Femur (tissue), 1 donor: ENCODE measurements at regions not wholly inside any gene's neighbourhood (a gene's known extent, or its start where the extent isn't known, plus 50 kb on each side); places are given as distances from the start of the nearest gene placed in this dataset.

Experiments
- DNase-seq: peaks from one replicate; pipeline ENCODE4 v3.0.0-alpha.2; 2017

DNA sequence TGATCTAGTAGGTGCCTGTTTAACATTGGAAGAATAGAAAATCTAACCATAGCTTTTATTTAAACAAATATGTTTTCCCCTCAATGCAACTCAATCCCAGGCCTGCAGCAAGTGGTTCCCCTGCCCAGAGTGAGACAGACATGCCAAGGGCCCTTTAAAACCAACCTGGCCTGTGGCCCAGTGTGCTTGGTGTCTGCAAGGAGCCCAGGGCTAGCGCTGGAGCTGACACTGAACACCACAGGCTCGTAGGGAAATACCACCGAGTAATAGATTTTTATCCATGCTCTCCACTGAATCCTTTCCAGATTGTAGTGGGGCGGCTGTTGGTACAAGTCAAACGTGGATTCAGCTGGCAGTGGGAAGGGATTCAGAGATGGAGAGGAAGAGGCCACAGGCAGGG is 95.6 kb upstream of the NRXN3 start:
- peak; percentile 53 for DNase-seq

DNA sequence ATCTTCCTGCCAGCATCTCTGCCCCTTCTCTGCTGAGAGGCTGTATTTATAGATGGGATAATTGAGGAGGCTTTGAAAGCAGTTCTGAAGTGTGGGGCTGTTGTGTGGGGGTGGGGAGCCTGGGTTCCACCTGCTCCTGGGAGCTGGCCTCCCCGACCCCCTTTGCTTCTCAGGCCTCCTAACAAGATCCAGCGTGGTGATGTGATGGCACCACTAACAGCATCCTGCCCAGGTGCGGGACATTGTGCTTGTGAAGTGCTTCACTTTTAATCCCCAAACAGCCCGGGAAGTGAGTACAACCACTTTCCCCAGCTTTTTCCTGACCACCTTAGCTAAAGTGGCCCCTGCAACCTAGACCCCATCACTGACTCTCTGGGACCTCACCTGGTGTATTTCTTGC is 95.1 kb upstream of the NRXN3 start:
- DNase-seq = no peak

DNA sequence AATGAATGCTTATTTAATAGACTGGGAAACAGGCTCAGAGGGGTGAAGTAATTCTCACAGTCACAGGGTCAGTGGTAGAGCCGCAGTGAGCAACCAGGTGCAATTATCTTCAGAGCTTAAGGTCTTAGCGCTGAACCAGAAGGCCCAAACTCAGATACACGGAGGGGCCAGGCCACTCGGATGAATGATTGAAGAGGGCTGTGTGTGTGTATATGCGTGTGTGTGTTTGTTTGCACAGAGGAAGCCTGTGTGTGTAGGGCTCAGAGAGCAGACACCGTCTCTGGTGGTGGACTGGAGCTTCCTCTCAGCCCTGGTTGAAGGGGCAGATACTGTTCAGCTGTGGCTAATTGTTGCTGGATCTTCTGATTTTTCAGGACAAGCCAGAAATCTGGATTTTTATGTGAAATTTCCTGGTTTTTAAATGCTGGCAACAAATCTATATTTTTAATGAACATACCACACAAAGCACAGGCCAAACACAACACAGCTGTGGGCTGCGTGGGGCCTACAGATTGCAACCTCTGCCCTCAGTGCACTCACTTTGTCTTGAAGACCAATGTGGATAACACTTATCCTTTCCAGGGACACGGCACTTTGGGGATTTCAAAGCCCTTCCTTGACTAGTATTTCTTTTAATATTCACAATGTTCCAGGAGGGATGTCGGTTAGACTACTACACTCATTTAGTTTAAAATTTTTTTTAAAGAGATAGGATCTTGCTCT is 94.5 kb upstream of the NRXN3 start:
- no peak for DNase-seq

GRCh38 chr14:78081245-78081644 is 88.9 kb upstream of the NRXN3 start:
- DNase-seq = no peak

- DNase-seq = no peak
These were observed 86.3 kb upstream of the NRXN3 start for GRCh38 chr14:78083837-78084236.

- no peak for DNase-seq
These were observed 83.8 kb upstream of the NRXN3 start for GRCh38 chr14:78086342-78086741.

GRCh38 chr14:78088916-78089315 is 81.3 kb upstream of the NRXN3 start:
- DNase-seq = peak; percentile 21

GRCh38 chr14:78090864-78091263 is 79.3 kb upstream of the NRXN3 start:
- no peak for DNase-seq

GRCh38 chr14:78091361-78091760 is 78.8 kb upstream of the NRXN3 start:
- no peak for DNase-seq

- DNase-seq = no peak
These were observed 78.1 kb upstream of the NRXN3 start for GRCh38 chr14:78092040-78092439.

DNA sequence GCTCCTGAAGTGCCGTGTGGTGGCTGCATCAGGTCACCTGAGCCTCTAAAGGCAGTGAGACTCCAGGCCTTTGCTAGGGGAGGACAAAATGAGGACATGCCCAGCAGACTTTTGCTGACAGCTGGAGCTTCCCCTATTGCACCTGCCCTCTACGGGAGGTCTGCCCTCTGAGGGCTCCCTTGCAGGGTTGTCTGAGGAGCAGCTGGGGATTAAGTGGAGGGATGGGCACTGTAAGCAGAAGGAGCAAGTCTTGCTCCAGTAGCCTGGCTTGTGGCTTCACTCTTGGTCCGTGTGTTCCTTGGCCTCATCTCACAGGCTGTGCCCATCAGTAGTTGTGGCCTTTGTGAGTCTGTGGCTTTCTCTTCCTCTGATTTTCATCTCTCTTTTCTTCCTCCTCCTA is 66.9 kb upstream of the NRXN3 start:
- DNase-seq = no peak

- DNase-seq = no peak
These were observed 66.0 kb upstream of the NRXN3 start for GRCh38 chr14:78104160-78104559.

DNA sequence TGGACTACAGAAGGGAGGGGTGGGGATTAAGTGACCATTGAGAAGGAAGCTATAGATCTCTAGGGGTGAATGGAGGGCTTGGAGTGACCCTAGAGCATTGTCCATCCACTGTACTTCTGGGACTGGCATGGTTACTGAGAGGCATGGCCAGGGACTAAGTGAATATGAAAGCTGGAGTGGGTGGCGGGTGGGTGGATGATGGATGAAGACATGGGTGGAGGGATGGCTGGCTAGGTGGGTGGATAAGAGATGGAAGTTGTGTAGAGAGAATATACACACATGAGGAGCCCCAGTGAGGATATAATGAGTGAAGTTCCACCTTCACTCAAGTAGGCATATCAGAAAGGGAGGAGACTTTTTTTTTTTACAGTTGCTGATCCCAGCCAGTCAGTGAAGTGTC is 65.5 kb upstream of the NRXN3 start:
- DNase-seq = no peak

DNA sequence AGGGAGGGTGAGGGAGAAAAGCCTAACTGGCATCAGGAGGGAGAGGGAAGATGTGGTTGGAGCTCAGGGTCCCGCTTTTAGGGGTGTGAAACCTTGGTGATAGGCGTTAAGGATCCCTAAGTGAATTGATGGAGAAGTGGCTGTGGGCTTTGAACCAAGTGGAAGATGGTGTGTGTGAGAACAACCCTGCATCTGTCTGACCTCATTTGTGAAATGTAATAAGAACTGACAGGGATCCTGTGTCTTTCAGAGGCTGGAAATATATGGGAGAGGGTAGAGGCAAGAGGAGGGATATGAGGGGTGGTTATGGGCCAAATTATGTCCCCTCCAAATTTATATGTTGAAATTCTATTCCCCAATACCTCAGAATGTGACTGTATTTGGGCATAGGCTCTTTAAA is 63.8 kb upstream of the NRXN3 start:
- no peak for DNase-seq

GRCh38 chr14:78107166-78107565 is 63.0 kb upstream of the NRXN3 start:
- DNase-seq = no peak

- DNase-seq = no peak
These were observed 50.7 kb upstream of the NRXN3 start for GRCh38 chr14:78119440-78119839.
